Calu3 (cell line): ENCODE measurements at regions not wholly inside any gene's neighbourhood (a gene's known extent, or its start where the extent isn't known, plus 50 kb on each side); places are given as distances from the start of the nearest gene placed in this dataset.

Experiments
- BruUV-seq: library from RNA; stranded (reverse); fragments of 400-500 nt; replicated peaks from 2 replicates; lab custom pipeline; 2021; lab: Mats Ljungman, UMichigan
- CTCF ChIA-PET: fragments of 300-600 bp; sonication (Branson Sonifier 250); formaldehyde crosslinking; loops from one replicate; lab custom pipeline; 2022; ENCODE audit warnings: antibody characterized with exemption; lab: Charles Lee
- DNase-seq: peaks from one replicate; pipeline ENCODE4 v3.0.0; 2022
- H3K27ac Mint-ChIP-seq: one replicate; pipeline ENCODE4 v1.8.0; 2022; ENCODE audit warnings: mixed read lengths; ENCODE audit not compliant: unreplicated experiment
- H3K27me3 Mint-ChIP-seq: one replicate; pipeline ENCODE4 v1.8.0; 2022; ENCODE audit warnings: mixed read lengths; ENCODE audit not compliant: unreplicated experiment
- H3K36me3 Mint-ChIP-seq: one replicate; pipeline ENCODE4 v1.8.0; 2022; ENCODE audit warnings: mild to moderate bottlenecking, moderate library complexity, mixed read lengths; ENCODE audit not compliant: insufficient read depth, unreplicated experiment
- H3K4me1 Mint-ChIP-seq: one replicate; pipeline ENCODE4 v1.8.0; 2022; ENCODE audit warnings: mild to moderate bottlenecking, low read depth, mixed read lengths; ENCODE audit not compliant: unreplicated experiment
- H3K4me3 Mint-ChIP-seq: one replicate; pipeline ENCODE4 v1.8.0; 2022; ENCODE audit warnings: mild to moderate bottlenecking, low read depth, moderate library complexity, mixed read lengths; ENCODE audit not compliant: unreplicated experiment
- H3K9me3 Mint-ChIP-seq: one replicate; pipeline ENCODE4 v1.8.0; 2022; ENCODE audit warnings: low read depth, mixed read lengths; ENCODE audit not compliant: unreplicated experiment
- CTCF ChIP-seq: fragments of 200-600 bp; IDR thresholded peaks from one replicate; pipeline ENCODE4 v1.8.0; 2022; ENCODE audit warnings: antibody characterized with exemption; ENCODE audit not compliant: unreplicated experiment
- intact Hi-C: fragments of 100-400 bp; cut with micrococcal nuclease; formaldehyde crosslinking; loops from one replicate; pipeline ENCODE4 v1.10.0; 2022; ENCODE audit not compliant: unreplicated experiment

DNA sequence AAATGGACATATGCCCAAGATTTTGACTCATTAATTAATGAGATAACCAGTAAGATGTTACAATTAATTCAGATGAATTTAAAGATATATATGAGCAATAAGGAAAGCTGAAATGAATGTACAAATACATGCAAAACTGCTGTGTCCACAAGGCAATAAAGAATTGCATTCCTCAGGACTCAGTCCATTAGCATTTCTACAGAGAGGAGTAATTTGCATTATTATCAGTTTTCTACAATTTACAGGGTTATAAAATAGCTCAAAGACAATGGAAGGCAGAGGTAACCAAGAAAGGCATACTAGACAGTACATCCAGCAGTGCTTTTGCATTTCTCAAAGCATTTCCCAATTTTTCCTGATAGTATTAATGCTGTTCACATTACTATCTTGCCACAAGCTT is 377.1 kb upstream of the GOLIM4 start:
- Mint-ChIP-seq H3K9me3 (no peaks in the 10 kb centered on the region), H3K27me3 (no peaks in the 10 kb centered on the region), H3K27ac (no peak overlapping the region), H3K36me3 (no peaks in the 10 kb centered on the region), H3K4me3 (no peak overlapping the region), H3K4me1 (no peaks in the 10 kb centered on the region)
- CTCF ChIA-PET = interaction anchor here (0.7 kb wide), 1 partner anchor 15 kb away, joined by 6 read pairs; no protein-coding TSS in a partner anchor
- no peak for TF ChIP-seq CTCF
- DNase-seq = no peak
- intact Hi-C loops = no loop called here
- no TSS peak for BruUV-seq

DNA sequence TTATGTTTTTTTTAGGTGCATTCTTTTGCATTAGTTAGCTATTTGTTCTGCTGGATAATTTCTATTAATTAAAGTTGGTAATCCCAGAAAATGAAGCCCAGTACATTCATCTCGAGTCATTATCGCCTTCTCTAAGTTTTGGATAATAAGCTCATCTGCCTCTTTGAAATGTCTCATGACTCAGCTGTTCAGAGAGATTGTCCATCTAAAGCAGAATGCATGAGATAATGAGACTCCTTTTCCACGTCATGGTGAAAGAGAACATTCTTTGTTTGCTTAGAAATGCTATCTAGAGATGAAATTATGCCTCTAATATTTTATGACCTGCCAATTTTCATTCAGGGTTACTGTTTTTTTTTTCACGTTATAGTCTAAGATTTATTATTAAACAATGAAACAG is 374.7 kb upstream of the GOLIM4 start:
- no peaks in the 10 kb centered on the region for H3K4me1 Mint-ChIP-seq
- no TSS peak for BruUV-seq
- intact Hi-C loops = no loop called here
- no peak overlapping the region for H3K27ac Mint-ChIP-seq
- DNase-seq = no peak
- H3K27me3 Mint-ChIP-seq = no peaks in the 10 kb centered on the region
- CTCF ChIA-PET = interaction anchor here (2.8 kb wide), 1 partner anchor 259 kb away, joined by 8 read pairs; no protein-coding TSS in a partner anchor
- H3K9me3 Mint-ChIP-seq = no peaks in the 10 kb centered on the region
- no peak for TF ChIP-seq CTCF
- H3K4me3 Mint-ChIP-seq = no peak overlapping the region
- no peaks in the 10 kb centered on the region for H3K36me3 Mint-ChIP-seq

- no TSS peak for BruUV-seq
- Mint-ChIP-seq H3K27me3 (no peaks in the 10 kb centered on the region), H3K36me3 (no peaks in the 10 kb centered on the region), H3K27ac (no peak overlapping the region), H3K4me1 (no peaks in the 10 kb centered on the region), H3K4me3 (no peak overlapping the region), H3K9me3 (no peaks in the 10 kb centered on the region)
- no peak for DNase-seq
- TF ChIP-seq CTCF = no peak
- intact Hi-C loops = loop anchor here (5.0 to 10.0 kb wide), 2 partner anchors 225 to 422 kb away; no protein-coding TSS in a partner anchor
- CTCF ChIA-PET = interaction anchor here (0.7 to 2.8 kb wide), 3 partner anchors 191 to 283 kb away, joined by 3 to 8 read pairs (median 3); no protein-coding TSS in a partner anchor
Measured at GRCh38 chr3:168469436-168469835, 373.7 kb upstream of the GOLIM4 start.

GRCh38 chr3:168467115-168467714 is 371.5 kb upstream of the GOLIM4 start:
- CTCF ChIA-PET = no interaction called here

More at GRCh38 chr3:168467115-168467714, 371.5 kb upstream of the GOLIM4 start:
- Mint-ChIP-seq H3K4me1 (no peaks in the 10 kb centered on the region), H3K4me3 (no peak overlapping the region), H3K9me3 (no peaks in the 10 kb centered on the region), H3K36me3 (no peaks in the 10 kb centered on the region), H3K27me3 (no peaks in the 10 kb centered on the region), H3K27ac (no peak overlapping the region)
- peak; percentile 52 for DNase-seq
- no TSS peak for BruUV-seq
- TF ChIP-seq CTCF = peak; percentile 14
- intact Hi-C loops = loop anchor here (1.0 to 10.0 kb wide), 4 partner anchors 222 to 420 kb away; no protein-coding TSS in a partner anchor
